SK-N-SH (cell line): ENCODE measurements at regions not wholly inside any gene's neighbourhood (a gene's known extent, or its start where the extent isn't known, plus 50 kb on each side); places are given as distances from the start of the nearest gene placed in this dataset.
A peak's percentile ranks its signal among the peaks of the same experiment; 100 is the strongest.

Experiments
- CTCF ChIA-PET: fragments of 300-600, 350-600 bp; formaldehyde crosslinking; extraction: SDS; loops from one replicate; lab custom pipeline; 2021; lab: Yijun Ruan, JAX
- POLR2A ChIA-PET: fragments of 350-600 bp; sonication (Branson Sonifier 250); formaldehyde crosslinking; extraction: SDS; loops from one replicate; lab custom pipeline; 2020; ENCODE audit warnings: antibody characterized with exemption, inconsistent platforms; lab: Yijun Ruan, JAX
- DNase-seq: peaks from one replicate; pipeline ENCODE4 v3.0.0; 2012
- H2AFZ ChIP-seq: fragments of 200-600 bp; sonication (generic); 2 replicates; pipeline ENCODE4 v1.8.1; 2016; ENCODE audit warnings: antibody characterized with exemption, mild to moderate bottlenecking, low read depth
- H3F3A ChIP-seq: fragments of 200-600 bp; sonication (generic); replicated peaks from 2 replicates; pipeline ENCODE3; 2016; ENCODE audit warnings: antibody characterized with exemption, mild to moderate bottlenecking; ENCODE audit not compliant: insufficient read depth
- H3K27ac ChIP-seq, 2 experiments: fragments of 200-500 bp in 1 of 2; fragments of 200-600 bp in 1 of 2; sonication (Bioruptor generic) in 1 of 2; sonication (generic), shearing (Covaris generic) in 1 of 2; 2 replicates each; pipeline versions ENCODE4 v1.5.1 to v1.6.1; 2014 to 2016; ENCODE audit warnings: low read depth in 2 of 2, inconsistent platforms in 1 of 2, low read length in 1 of 2, mild to moderate bottlenecking in 1 of 2, mixed read lengths in 1 of 2
- H3K27me3 ChIP-seq: fragments of 200-600 bp; sonication (generic), shearing (Covaris generic); 2 replicates; pipeline ENCODE4 v1.6.1; 2016; ENCODE audit warnings: mixed run types; ENCODE audit not compliant: insufficient read depth
- H3K36me3 ChIP-seq, 2 experiments: fragments of 200-500 bp in 1 of 2; fragments of 200-600 bp in 1 of 2; sonication (Bioruptor generic) in 1 of 2; sonication (generic) in 1 of 2; replicated peaks in 1 of 2; 2 replicates each; pipeline versions ENCODE3 to v1.5.1; 2014 to 2016; ENCODE audit warnings: low read length in 1 of 2, mild to moderate bottlenecking in 1 of 2; ENCODE audit not compliant: insufficient read depth in 2 of 2, control insufficient read depth in 1 of 2
- H3K4me1 ChIP-seq, 2 experiments: fragments of 200-500 bp in 1 of 2; fragments of 200-600 bp in 1 of 2; sonication (Bioruptor generic) in 1 of 2; sonication (generic), shearing (Covaris generic) in 1 of 2; 2 replicates each; pipeline versions ENCODE4 v1.5.1 to v1.6.1; 2014 to 2016; ENCODE audit warnings: low read depth in 1 of 2, low read length in 1 of 2, mixed run types in 1 of 2; ENCODE audit not compliant: insufficient read depth in 2 of 2, control insufficient read depth in 1 of 2
- H3K4me2 ChIP-seq: fragments of 200-600 bp; sonication (generic), shearing (Covaris generic); 2 replicates; pipeline ENCODE4 v1.6.1; 2017; ENCODE audit warnings: mixed run types
- H3K4me3 ChIP-seq, 2 experiments: fragments of 200-500 bp in 1 of 2; fragments of 200-600 bp in 1 of 2; sonication (Bioruptor generic) in 1 of 2; sonication (generic), shearing (Covaris generic) in 1 of 2; 2 replicates each; pipeline versions ENCODE4 v1.5.1 to v1.8.1; 2014 to 2016; ENCODE audit warnings: low read depth in 2 of 2, inconsistent platforms in 1 of 2, low read length in 1 of 2, mild to moderate bottlenecking in 1 of 2, mixed read lengths in 1 of 2, moderate library complexity in 1 of 2
- H3K79me2 ChIP-seq: fragments of 200-600 bp; sonication (generic); 2 replicates; pipeline ENCODE4 v1.8.1; 2017; ENCODE audit warnings: mild to moderate bottlenecking; ENCODE audit not compliant: insufficient read depth
- H3K9ac ChIP-seq: fragments of 200-600 bp; sonication (generic); 2 replicates; pipeline ENCODE4 v1.6.1; 2017; ENCODE audit warnings: mixed run types
- H3K9me2 ChIP-seq: fragments of 200-600 bp; sonication (generic); 2 replicates; pipeline ENCODE4 v1.6.1; 2017; ENCODE audit warnings: mixed run types
- H3K9me3 ChIP-seq: fragments of 200-600 bp; sonication (generic); 2 replicates; pipeline ENCODE4 v1.6.1; 2017; ENCODE audit warnings: mixed run types, mild to moderate bottlenecking, moderate library complexity
- H4K20me1 ChIP-seq: fragments of 200-600 bp; sonication (generic); 2 replicates; pipeline ENCODE4 v1.6.1; 2017; ENCODE audit warnings: mild to moderate bottlenecking, mixed run types; ENCODE audit not compliant: insufficient read depth
- GATA2 ChIP-seq: sonication (generic); formaldehyde crosslinking; IDR thresholded peaks from 2 replicates; pipeline ENCODE4 v1.5.0; 2020; ENCODE audit warnings: mild to moderate bottlenecking, missing genetic modification reagents
- MEF2A ChIP-seq: IDR thresholded peaks from 2 replicates; pipeline ENCODE4 v1.4.0; 2012; ENCODE audit warnings: low read depth, borderline replicate concordance
- NFIC ChIP-seq: IDR thresholded peaks from 2 replicates; pipeline ENCODE4 v1.4.0; 2012; ENCODE audit warnings: borderline replicate concordance
- NRF1 ChIP-seq: IDR thresholded peaks from 2 replicates; pipeline ENCODE4 v1.6.1; 2012; ENCODE audit warnings: low read depth, mild to moderate bottlenecking, low read length
- POLR2AphosphoS5 ChIP-seq: IDR thresholded peaks from 2 replicates; pipeline ENCODE4 v1.6.1; 2012; ENCODE audit warnings: low read depth, low read length
- RXRA ChIP-seq: IDR thresholded peaks from 2 replicates; pipeline ENCODE4 v1.4.0; 2012; ENCODE audit warnings: low read depth, mild to moderate bottlenecking, borderline replicate concordance
- SIN3A ChIP-seq: IDR thresholded peaks from 2 replicates; pipeline ENCODE4 v1.6.1; 2012; ENCODE audit warnings: low read depth, mild to moderate bottlenecking, low read length, moderate library complexity, borderline replicate concordance
- SMC3 ChIP-seq: IDR thresholded peaks from 2 replicates; pipeline ENCODE4 v1.6.1; 2012; ENCODE audit warnings: low read depth, low read length, improper control_type of control experiment
- TEAD4 ChIP-seq: IDR thresholded peaks from 2 replicates; pipeline ENCODE4 v1.4.0; 2012; ENCODE audit warnings: mild to moderate bottlenecking, borderline replicate concordance; ENCODE audit not compliant: insufficient read depth
- USF2 ChIP-seq: fragments of 150-350 bp; IDR thresholded peaks from 2 replicates; pipeline ENCODE4 v1.6.1; 2017; ENCODE audit warnings: antibody characterized with exemption, low read length, low read depth, borderline replicate concordance
- YY1 ChIP-seq: IDR thresholded peaks from 2 replicates; pipeline ENCODE4 v1.4.0; 2012; ENCODE audit warnings: low read depth, mild to moderate bottlenecking
- ZBTB33 ChIP-seq: IDR thresholded peaks from 2 replicates; pipeline ENCODE4 v1.4.0; 2012; ENCODE audit warnings: low read depth, borderline replicate concordance
- WGBS: methylation state at CpG from one replicate; pipeline ENCODE4 v1.1.6; 2017; ENCODE audit warnings: low lambda C conversion rate; 5-methylcytosine and 5-hydroxymethylcytosine counted together
- TF ChIP-seq, protein P1 (sequence below): fragments of 150-350 bp; IDR thresholded peaks from 2 replicates; pipeline ENCODE4 v1.6.1; 2016; ENCODE audit warnings: mild to moderate bottlenecking, low read depth, low read length

GRCh38 chr10:8637640-8638039 lies 583.2 kb downstream of the GATA3 start:
- Histone ChIP-seq H3K9me2 (no peaks in the 10 kb centered on the region), H3K4me2 (no peak overlapping the region), H3K4me1 (peaks cover 0 to 17% of the 10 kb centered on the region in 2 experiments; a peak in 2 of 4 replicates), H2AFZ (no peak overlapping the region), H3K27ac (no peak overlapping the region), H3K27me3 (no peaks in the 10 kb centered on the region), H3K79me2 (no peaks in the 10 kb centered on the region), H3K9ac (no peak overlapping the region), H3K9me3 (no peaks in the 10 kb centered on the region), H4K20me1 (no peaks in the 10 kb centered on the region), H3K4me3 (no peak overlapping the region), H3K36me3 (no peaks in the 10 kb centered on the region), H3F3A (no peaks in the 10 kb centered on the region)
- TF ChIP-seq YY1 (no peak), GATA2 (CRISPR knock-in tag) (0 out of 2 replicates have a peak, but pooled peaks have one; percentile 5), TEAD4 (no peak)
- ChIA-PET POLR2A (no interaction called here), CTCF (interaction anchor here (1.4 kb wide), 1 partner anchor 234 kb away, joined by 3 read pairs; no protein-coding TSS in a partner anchor)
- no peak for DNase-seq
- 68% methylated on average over 4 of the region's 4 CpGs for WGBS

DNA sequence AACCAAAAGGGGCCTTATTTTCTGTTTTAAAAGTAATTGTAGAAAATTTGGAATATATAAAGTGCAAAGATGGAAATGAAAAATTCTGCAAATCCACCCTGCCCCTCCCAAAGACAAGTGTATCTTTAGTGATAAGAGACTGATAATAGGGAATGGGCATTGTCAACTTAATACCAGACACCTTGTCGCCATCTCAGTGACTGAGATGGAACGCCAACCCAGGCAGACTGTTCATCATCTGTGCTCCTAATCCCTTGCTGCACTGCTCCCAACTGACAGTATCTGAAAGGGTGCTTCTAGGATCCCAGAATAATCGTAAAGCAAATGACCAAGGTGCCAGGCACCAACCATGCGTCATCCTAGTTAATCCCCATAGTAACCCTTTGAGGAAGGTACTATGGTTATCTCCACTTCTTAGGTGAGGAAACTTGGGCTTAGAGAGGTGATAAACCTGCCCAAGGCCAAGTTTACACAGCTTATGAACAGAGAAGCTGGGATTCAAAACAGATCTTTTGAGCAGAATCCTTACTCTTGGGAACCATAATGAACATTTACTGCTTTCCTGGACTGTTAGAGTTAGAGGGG lies 583.7 kb downstream of the GATA3 start:
- no peak for DNase-seq
- TF ChIP-seq USF2 (no peak), SMC3 (no peak), TEAD4 (no peak), MEF2A (no peak), RXRA (no peak)
- Histone ChIP-seq H3K27me3 (no peaks in the 10 kb centered on the region), H2AFZ (no peak overlapping the region), H3F3A (no peaks in the 10 kb centered on the region), H3K27ac (no peak overlapping the region), H3K9ac (no peak overlapping the region), H3K9me2 (no peaks in the 10 kb centered on the region), H3K36me3 (no peaks in the 10 kb centered on the region), H3K4me2 (no peak overlapping the region), H3K9me3 (no peaks in the 10 kb centered on the region), H3K4me1 (peaks cover 0 to 17% of the 10 kb centered on the region in 2 experiments; a peak in 2 of 4 replicates), H3K79me2 (no peaks in the 10 kb centered on the region), H3K4me3 (no peak overlapping the region), H4K20me1 (no peaks in the 10 kb centered on the region)
- ChIA-PET CTCF (interaction anchor here (1.4 kb wide), 1 partner anchor 234 kb away, joined by 3 read pairs; no protein-coding TSS in a partner anchor), POLR2A (no interaction called here)
- 60% methylated on average over 4 of the region's 4 CpGs for WGBS

DNA sequence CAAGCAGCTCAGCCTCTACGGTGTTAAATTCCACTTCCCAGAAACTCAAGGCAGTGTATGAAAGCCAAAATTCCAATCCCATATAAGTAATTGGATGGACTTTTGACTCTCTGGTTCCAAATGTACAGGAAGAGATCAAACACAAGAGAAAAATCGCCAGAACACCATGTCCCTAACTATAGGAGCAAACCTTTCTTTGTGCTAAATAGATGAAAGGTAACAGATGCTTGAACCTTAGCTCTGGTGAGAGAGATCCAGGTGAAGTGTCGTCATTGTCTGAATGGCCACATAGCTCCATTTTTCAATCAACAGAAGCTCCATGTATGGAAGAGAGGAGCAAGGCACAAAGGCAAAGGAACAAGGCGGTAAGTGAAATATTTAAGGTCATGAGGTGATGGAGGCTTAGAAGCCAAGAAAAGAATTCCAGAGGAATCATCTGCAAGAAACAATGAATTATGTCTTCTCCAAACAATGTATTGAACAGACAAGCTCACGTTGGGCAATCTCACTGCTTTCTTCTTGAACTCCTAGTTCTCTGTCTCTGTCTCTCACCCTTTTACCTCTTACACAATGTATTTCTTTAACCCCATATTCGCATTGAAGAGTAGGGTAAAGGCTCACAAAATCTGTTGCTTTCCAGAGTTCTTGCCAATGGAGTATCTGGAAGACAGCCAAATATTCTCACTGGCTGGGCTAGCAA lies 585.1 kb downstream of the GATA3 start:
- no peak overlapping the region for H3K4me3 ChIP-seq
- CTCF ChIA-PET = no interaction called here
- H3K4me2 ChIP-seq = no peak overlapping the region
- no peak overlapping the region for H3K9ac ChIP-seq
- no peaks in the 10 kb centered on the region for H3K9me3 ChIP-seq
- H3K27me3 ChIP-seq = no peaks in the 10 kb centered on the region
- WGBS = 41% methylated on average over 6 of the region's 6 CpGs
- no peaks in the 10 kb centered on the region for H4K20me1 ChIP-seq
- H3F3A ChIP-seq = no peaks in the 10 kb centered on the region
- no peaks in the 10 kb centered on the region for H3K9me2 ChIP-seq
- no peak overlapping the region for H2AFZ ChIP-seq
- H3K4me1 ChIP-seq = peaks cover 0 to 17% of the 10 kb centered on the region in 2 experiments; a peak in 2 of 4 replicates
- POLR2A ChIA-PET = no interaction called here
- H3K79me2 ChIP-seq = no peaks in the 10 kb centered on the region
- peak overlapping the region in 1 of 2 experiments; percentile 94; a peak in 2 of 4 replicates for H3K27ac ChIP-seq
- H3K36me3 ChIP-seq = no peaks in the 10 kb centered on the region
- no peak for DNase-seq
- TF ChIP-seq POLR2AphosphoS5 (no peak), NRF1 (no peak), USF2 (no peak), NFIC (no peak), SIN3A (no peak), ZBTB33 (no peak)
- TF ChIP-seq, protein P1, sequence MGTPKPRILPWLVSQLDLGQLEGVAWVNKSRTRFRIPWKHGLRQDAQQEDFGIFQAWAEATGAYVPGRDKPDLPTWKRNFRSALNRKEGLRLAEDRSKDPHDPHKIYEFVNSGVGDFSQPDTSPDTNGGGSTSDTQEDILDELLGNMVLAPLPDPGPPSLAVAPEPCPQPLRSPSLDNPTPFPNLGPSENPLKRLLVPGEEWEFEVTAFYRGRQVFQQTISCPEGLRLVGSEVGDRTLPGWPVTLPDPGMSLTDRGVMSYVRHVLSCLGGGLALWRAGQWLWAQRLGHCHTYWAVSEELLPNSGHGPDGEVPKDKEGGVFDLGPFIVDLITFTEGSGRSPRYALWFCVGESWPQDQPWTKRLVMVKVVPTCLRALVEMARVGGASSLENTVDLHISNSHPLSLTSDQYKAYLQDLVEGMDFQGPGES = no peak
